ENCODE measurements at regions not wholly inside any gene's neighbourhood (a gene's known extent, or its start where the extent isn't known, plus 50 kb on each side); places are given as distances from the start of the nearest gene placed in this dataset.
"Not testable (repeated sequence)": the region's sequence is repeated elsewhere in the genome, so short reads cannot be mapped to it uniquely, and the experiment has no call there.

- no peak overlapping the region for H3K4me3 ChIP-seq (ENCODE audit: low read depth in 1 of 3, low read length in 3 of 3)
- H3K27me3 ChIP-seq (ENCODE audit: control insufficient read depth in 3 of 3, insufficient read depth in 3 of 3, low read length in 3 of 3), result no peaks in the 10 kb centered on the region
- 40 to 67% (median 59%) methylated on average over 6 of the region's 6 CpGs for WGBS, 3 donors
- FAIRE-seq (no peak), DNase-seq (peak in 1 of 2 donors; percentile 48)
- no peaks in the 10 kb centered on the region for H3K36me3 ChIP-seq (ENCODE audit: control insufficient read depth in 3 of 3, insufficient read depth in 2 of 3, low read depth in 1 of 3, low read length in 3 of 3)
- H3K27ac ChIP-seq (ENCODE audit: low read depth in 1 of 3, low read length in 2 of 3), result no peak overlapping the region
- peaks cover 0 to 16% of the 10 kb centered on the region in 2 donors for H3K9me3 ChIP-seq (ENCODE audit: control insufficient read depth in 2 of 2, insufficient read depth in 1 of 2, low read depth in 1 of 2, low read length in 1 of 2)
- no peaks in the 10 kb centered on the region for H3K4me1 ChIP-seq (ENCODE audit: control insufficient read depth in 3 of 3, insufficient read depth in 2 of 3, low read depth in 1 of 3, low read length in 2 of 3)
Observed at GRCh38 chr6:2344319-2344905, 99.0 kb upstream of the GMDS start.

DNA sequence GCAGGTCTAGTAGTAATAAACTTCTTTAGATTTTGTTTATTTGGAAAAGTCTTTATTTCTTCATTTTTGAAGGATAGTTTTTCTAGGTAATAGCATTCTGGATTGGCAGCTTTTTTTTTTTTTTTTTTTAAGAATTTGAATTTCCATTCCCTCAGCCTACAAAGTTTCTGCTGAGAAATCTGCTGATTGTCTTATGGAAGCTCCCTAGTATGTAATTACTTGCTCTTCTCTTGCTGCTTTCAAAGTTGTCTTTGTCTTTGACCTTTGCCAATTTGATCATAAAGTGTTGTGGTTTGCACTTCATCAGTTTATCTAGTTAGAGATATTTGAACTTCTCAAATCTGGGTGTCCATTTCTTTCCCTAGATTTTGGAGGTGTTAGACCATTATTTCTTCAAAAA is 82.2 kb upstream of the GMDS start:
- Histone ChIP-seq H3K27me3 (ENCODE audit: control insufficient read depth in 3 of 3, insufficient read depth in 3 of 3, low read length in 3 of 3) (no peaks in the 10 kb centered on the region), H3K4me1 (ENCODE audit: control insufficient read depth in 3 of 3, insufficient read depth in 2 of 3, low read depth in 1 of 3, low read length in 2 of 3) (no peaks in the 10 kb centered on the region), H3K4me3 (ENCODE audit: low read depth in 1 of 3, low read length in 3 of 3) (no peak overlapping the region), H3K9me3 (ENCODE audit: control insufficient read depth in 2 of 2, insufficient read depth in 1 of 2, low read depth in 1 of 2, low read length in 1 of 2) (peaks cover 0 to 40% of the 10 kb centered on the region in 2 donors), H3K27ac (ENCODE audit: low read depth in 1 of 3, low read length in 2 of 3) (no peak overlapping the region), H3K36me3 (ENCODE audit: control insufficient read depth in 3 of 3, insufficient read depth in 2 of 3, low read depth in 1 of 3, low read length in 3 of 3) (peaks cover 0 to 7% (median 3%) of the 10 kb centered on the region in 3 donors)
- peak; percentile 73 for FAIRE-seq
- no peak for DNase-seq

- H3K27ac ChIP-seq (ENCODE audit: low read depth in 1 of 3, low read length in 2 of 3), result no peak overlapping the region
- no peaks in the 10 kb centered on the region for H3K27me3 ChIP-seq (ENCODE audit: control insufficient read depth in 3 of 3, insufficient read depth in 3 of 3, low read length in 3 of 3)
- DNase-seq (peak in 1 of 2 donors; percentile 36), FAIRE-seq (no peak)
- peaks cover 0 to 11% (median 3%) of the 10 kb centered on the region in 3 donors for H3K36me3 ChIP-seq (ENCODE audit: control insufficient read depth in 3 of 3, insufficient read depth in 2 of 3, low read depth in 1 of 3, low read length in 3 of 3)
- H3K9me3 ChIP-seq (ENCODE audit: control insufficient read depth in 2 of 2, insufficient read depth in 1 of 2, low read depth in 1 of 2, low read length in 1 of 2), result peaks cover 0 to 44% of the 10 kb centered on the region in 2 donors
- no peaks in the 10 kb centered on the region for H3K4me1 ChIP-seq (ENCODE audit: control insufficient read depth in 3 of 3, insufficient read depth in 2 of 3, low read depth in 1 of 3, low read length in 2 of 3)
- WGBS, 3 donors, result 53 to 75% (median 61%) methylated on average over 2 of the region's 2 CpGs
- H3K4me3 ChIP-seq (ENCODE audit: low read depth in 1 of 3, low read length in 3 of 3), result no peak overlapping the region
Observed at GRCh38 chr6:2324166-2324953, 79.0 kb upstream of the GMDS start.

DNA sequence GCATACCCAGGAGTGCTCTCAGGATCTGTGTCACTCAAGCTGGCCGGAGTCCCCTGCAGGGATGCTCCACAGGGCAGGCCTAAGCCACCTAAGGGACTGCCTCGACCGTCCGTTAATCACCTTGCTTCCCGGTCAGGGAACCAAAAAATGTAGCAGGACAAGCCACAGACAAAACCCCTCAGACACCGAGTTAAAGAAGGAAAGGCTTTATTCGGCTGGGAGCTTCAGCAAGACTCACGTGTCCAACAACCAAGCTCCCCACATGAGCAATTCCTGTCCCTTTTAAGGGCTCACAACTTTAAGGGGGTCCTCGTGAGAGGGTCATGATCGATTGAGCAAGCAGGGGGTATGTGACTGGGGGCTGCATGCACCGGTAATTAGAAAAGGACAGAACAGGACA is 72.1 kb upstream of the GMDS start:
- H3K27ac ChIP-seq (ENCODE audit: low read depth in 1 of 3, low read length in 2 of 3); H3K27me3 ChIP-seq (ENCODE audit: control insufficient read depth in 3 of 3, insufficient read depth in 3 of 3, low read length in 3 of 3); H3K4me1 ChIP-seq (ENCODE audit: control insufficient read depth in 3 of 3, insufficient read depth in 2 of 3, low read depth in 1 of 3, low read length in 2 of 3); DNase-seq; H3K4me3 ChIP-seq (ENCODE audit: low read depth in 1 of 3, low read length in 3 of 3); FAIRE-seq: not testable (repeated sequence)
- Histone ChIP-seq H3K9me3 (ENCODE audit: control insufficient read depth in 2 of 2, insufficient read depth in 1 of 2, low read depth in 1 of 2, low read length in 1 of 2) (peaks cover 0 to 36% of the 10 kb centered on the region in 2 donors), H3K36me3 (ENCODE audit: control insufficient read depth in 3 of 3, insufficient read depth in 2 of 3, low read depth in 1 of 3, low read length in 3 of 3) (peaks cover 0 to 12% (median 0%) of the 10 kb centered on the region in 3 donors)
- 92 to 96% (median 96%) methylated on average over 11 of the region's 11 CpGs for WGBS, 3 donors

- H3K27ac ChIP-seq (ENCODE audit: low read depth in 1 of 3, low read length in 2 of 3), result no peak overlapping the region
- peaks cover 0 to 11% (median 0%) of the 10 kb centered on the region in 3 donors for H3K36me3 ChIP-seq (ENCODE audit: control insufficient read depth in 3 of 3, insufficient read depth in 2 of 3, low read depth in 1 of 3, low read length in 3 of 3)
- 75 to 87% (median 81%) methylated on average over 7 of the region's 7 CpGs for WGBS, 3 donors
- no peak overlapping the region for H3K4me3 ChIP-seq (ENCODE audit: low read depth in 1 of 3, low read length in 3 of 3)
- FAIRE-seq, result no peak
- H3K27me3 ChIP-seq (ENCODE audit: control insufficient read depth in 3 of 3, insufficient read depth in 3 of 3, low read length in 3 of 3), result no peaks in the 10 kb centered on the region
- peaks cover 0 to 8% (median 0%) of the 10 kb centered on the region in 3 donors for H3K4me1 ChIP-seq (ENCODE audit: control insufficient read depth in 3 of 3, insufficient read depth in 2 of 3, low read depth in 1 of 3, low read length in 2 of 3)
- H3K9me3 ChIP-seq (ENCODE audit: control insufficient read depth in 2 of 2, insufficient read depth in 1 of 2, low read depth in 1 of 2, low read length in 1 of 2), result peaks cover 0 to 29% of the 10 kb centered on the region in 2 donors
- DNase-seq, result no peak
Observed at GRCh38 chr6:2314641-2315040, 69.2 kb upstream of the GMDS start.

DNA sequence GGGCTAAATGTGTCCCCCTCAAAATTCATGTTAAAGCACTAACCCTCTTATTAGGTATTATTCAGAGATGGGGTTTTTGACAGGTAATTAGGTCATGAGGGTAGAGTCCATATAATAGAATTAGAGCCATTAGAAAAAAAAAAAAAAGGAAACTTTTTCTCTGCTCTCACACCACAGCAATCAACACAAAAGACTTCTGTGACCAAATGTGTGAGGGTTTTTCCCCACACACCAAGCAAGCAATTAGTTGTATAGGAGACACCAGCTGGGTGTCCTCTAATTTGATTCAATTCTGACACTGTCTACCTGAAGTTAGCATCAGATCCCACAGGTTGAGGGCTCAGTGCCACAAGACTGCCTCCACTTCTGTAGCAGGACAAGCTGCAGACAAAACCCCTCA is 64.6 kb upstream of the GMDS start:
- FAIRE-seq (no peak), DNase-seq (no peak)
- Histone ChIP-seq H3K27me3 (ENCODE audit: control insufficient read depth in 3 of 3, insufficient read depth in 3 of 3, low read length in 3 of 3) (no peaks in the 10 kb centered on the region), H3K36me3 (ENCODE audit: control insufficient read depth in 3 of 3, insufficient read depth in 2 of 3, low read depth in 1 of 3, low read length in 3 of 3) (no peaks in the 10 kb centered on the region), H3K4me1 (ENCODE audit: control insufficient read depth in 3 of 3, insufficient read depth in 2 of 3, low read depth in 1 of 3, low read length in 2 of 3) (peaks cover 4 to 11% (median 4%) of the 10 kb centered on the region in 3 donors), H3K9me3 (ENCODE audit: control insufficient read depth in 2 of 2, insufficient read depth in 1 of 2, low read depth in 1 of 2, low read length in 1 of 2) (peaks cover 0 to 18% of the 10 kb centered on the region in 2 donors), H3K4me3 (ENCODE audit: low read depth in 1 of 3, low read length in 3 of 3) (no peak overlapping the region), H3K27ac (ENCODE audit: low read depth in 1 of 3, low read length in 2 of 3) (no peak overlapping the region)

DNA sequence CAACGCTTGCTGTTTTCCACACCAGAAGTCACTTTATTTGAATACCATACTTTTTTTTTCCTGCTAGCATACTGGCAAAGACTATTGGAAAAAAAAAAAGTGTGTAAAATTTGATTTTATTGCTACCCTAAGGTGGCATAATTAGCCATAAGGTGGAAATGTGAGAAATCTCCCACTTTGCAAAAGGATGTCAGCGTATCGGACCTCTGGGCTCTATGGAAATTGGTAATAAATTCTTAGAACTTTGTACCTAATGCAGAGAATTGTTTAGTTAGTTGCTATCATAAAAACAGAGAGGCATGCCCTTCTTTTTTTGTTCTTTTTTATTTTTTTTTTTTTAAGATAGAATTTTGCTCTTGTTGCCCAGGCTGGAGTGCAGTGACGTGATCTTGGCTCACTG is 63.7 kb upstream of the GMDS start:
- no peak for FAIRE-seq
- Histone ChIP-seq H3K4me1 (ENCODE audit: control insufficient read depth in 3 of 3, insufficient read depth in 2 of 3, low read depth in 1 of 3, low read length in 2 of 3) (peaks cover 4 to 11% (median 4%) of the 10 kb centered on the region in 3 donors), H3K4me3 (ENCODE audit: low read depth in 1 of 3, low read length in 3 of 3) (no peak overlapping the region), H3K27ac (ENCODE audit: low read depth in 1 of 3, low read length in 2 of 3) (no peak overlapping the region), H3K36me3 (ENCODE audit: control insufficient read depth in 3 of 3, insufficient read depth in 2 of 3, low read depth in 1 of 3, low read length in 3 of 3) (no peaks in the 10 kb centered on the region), H3K27me3 (ENCODE audit: control insufficient read depth in 3 of 3, insufficient read depth in 3 of 3, low read length in 3 of 3) (no peaks in the 10 kb centered on the region), H3K9me3 (ENCODE audit: control insufficient read depth in 2 of 2, insufficient read depth in 1 of 2, low read depth in 1 of 2, low read length in 1 of 2) (peaks cover 0 to 11% of the 10 kb centered on the region in 2 donors)
- peak; percentile 46 to 55 for DNase-seq
- WGBS, 3 donors, result 37 to 69% (median 51%) methylated on average over 4 of the region's 4 CpGs

- no peaks in the 10 kb centered on the region for H3K27me3 ChIP-seq (ENCODE audit: control insufficient read depth in 3 of 3, insufficient read depth in 3 of 3, low read length in 3 of 3)
- no peak for DNase-seq
- H3K4me1 ChIP-seq (ENCODE audit: control insufficient read depth in 3 of 3, insufficient read depth in 2 of 3, low read depth in 1 of 3, low read length in 2 of 3), result peaks cover 4 to 11% (median 4%) of the 10 kb centered on the region in 3 donors
- no peak overlapping the region for H3K27ac ChIP-seq (ENCODE audit: low read depth in 1 of 3, low read length in 2 of 3)
- no peak overlapping the region for H3K4me3 ChIP-seq (ENCODE audit: low read depth in 1 of 3, low read length in 3 of 3)
- no peak for FAIRE-seq
- peaks cover 0 to 8% of the 10 kb centered on the region in 2 donors for H3K9me3 ChIP-seq (ENCODE audit: control insufficient read depth in 2 of 2, insufficient read depth in 1 of 2, low read depth in 1 of 2, low read length in 1 of 2)
- no peaks in the 10 kb centered on the region for H3K36me3 ChIP-seq (ENCODE audit: control insufficient read depth in 3 of 3, insufficient read depth in 2 of 3, low read depth in 1 of 3, low read length in 3 of 3)
- WGBS, 3 donors, result 61 to 82% (median 75%) methylated on average over 3 of the region's 3 CpGs
Observed at GRCh38 chr6:2307799-2308198, 62.4 kb upstream of the GMDS start.
